Natural killer cell (primary cell): ENCODE measurements at regions not wholly inside any gene's neighbourhood (a gene's known extent, or its start where the extent isn't known, plus 50 kb on each side); places are given as distances from the start of the nearest gene placed in this dataset.

Experiments used
- ATAC-seq, 3 donors: fragments of 150-1000 bp in 2 of 3; fragments of 200-7000 bp in 1 of 3; cut with Tn5 transposase; 1 replicate in 1 of 3; 2 replicates in 2 of 3; pipeline ENCODE4 v1.10.0; 2021; ENCODE audit warnings: mild to moderate bottlenecking in 2 of 3, moderate library complexity in 2 of 3
- DNase-seq, 2 donors: peaks; one replicate each; pipeline versions ENCODE4 v3.0.0 to v3.0.0-alpha.2; 2013 to 2021; ENCODE audit warnings: mixed read lengths in 1 of 2
- H3K27ac ChIP-seq: one replicate; pipeline ENCODE4 v1.5.1; 2013; ENCODE audit warnings: mild to moderate bottlenecking, low read length
- H3K27me3 ChIP-seq: one replicate; pipeline ENCODE4 v1.6.1; 2013; ENCODE audit warnings: low read length; ENCODE audit not compliant: control insufficient read depth, insufficient read depth
- H3K36me3 ChIP-seq: one replicate; pipeline ENCODE4 v1.6.1; 2013; ENCODE audit warnings: low read length; ENCODE audit not compliant: control insufficient read depth, insufficient read depth
- H3K4me1 ChIP-seq: one replicate; pipeline ENCODE4 v1.6.1; 2013; ENCODE audit warnings: low read length; ENCODE audit not compliant: control insufficient read depth, insufficient read depth
- H3K4me3 ChIP-seq: one replicate; pipeline ENCODE4 v1.5.1; 2013; ENCODE audit warnings: low read length
- H3K9me3 ChIP-seq: one replicate; pipeline ENCODE4 v1.6.1; 2013; ENCODE audit warnings: low read length; ENCODE audit not compliant: control insufficient read depth, insufficient read depth
- H3K27ac Mint-ChIP-seq, 2 donors: one replicate each; pipeline ENCODE4 v1.8.0; 2022; ENCODE audit warnings: mild to moderate bottlenecking in 2 of 2, mixed read lengths in 2 of 2, moderate library complexity in 1 of 2
- H3K27me3 Mint-ChIP-seq, 2 donors: one replicate each; pipeline ENCODE4 v1.8.0; 2022; ENCODE audit warnings: low read depth in 2 of 2, mixed read lengths in 2 of 2
- H3K36me3 Mint-ChIP-seq: one replicate; pipeline ENCODE4 v1.8.0; 2022; ENCODE audit warnings: mixed read lengths
- H3K4me1 Mint-ChIP-seq, 2 donors: one replicate each; pipeline ENCODE4 v1.8.0; 2022; ENCODE audit warnings: mixed read lengths in 2 of 2
- H3K4me3 Mint-ChIP-seq: one replicate; pipeline ENCODE4 v1.8.0; 2022; ENCODE audit warnings: mild to moderate bottlenecking, moderate library complexity, mixed read lengths
- H3K9me3 Mint-ChIP-seq, 2 donors: one replicate each; pipeline ENCODE4 v1.8.0; 2022; ENCODE audit warnings: mixed read lengths in 2 of 2
- CTCF ChIP-seq: fragments of 200-600 bp; IDR thresholded peaks from one replicate; pipeline ENCODE4 v1.8.0; 2022; ENCODE audit warnings: antibody characterized with exemption
- WGBS: methylation state at CpG from one replicate; pipeline ENCODE4 v1.1.7; 2013; ENCODE audit warnings: missing lambda C conversion rate; ENCODE audit not compliant: insufficient coverage; 5-methylcytosine and 5-hydroxymethylcytosine counted together
- intact Hi-C: fragments of 100-400 bp; cut with micrococcal nuclease; formaldehyde crosslinking; loops from one replicate; pipeline ENCODE4 v1.14.2; 2022

GRCh38 chr14:37858733-37859132 lies 263.3 kb downstream of the TTC6 start:
- no peaks in the 10 kb centered on the region for H3K27me3 ChIP-seq
- WGBS: 94% methylated on average over 1 of the region's 1 CpG
- Mint-ChIP-seq H3K36me3 (no peaks in the 10 kb centered on the region), H3K9me3 (no peaks in the 10 kb centered on the region), H3K4me1 (no peaks in the 10 kb centered on the region), H3K27me3 (no peaks in the 10 kb centered on the region), H3K4me3 (no peak overlapping the region), H3K27ac (no peak overlapping the region)
- no peak overlapping the region for H3K27ac ChIP-seq
- no peaks in the 10 kb centered on the region for H3K4me1 ChIP-seq
- no peak overlapping the region for H3K4me3 ChIP-seq
- DNase-seq (no peak), ATAC-seq (no peak)
- intact Hi-C loops: no loop called here
- no peak for TF ChIP-seq CTCF
- H3K36me3 ChIP-seq: no peaks in the 10 kb centered on the region
- H3K9me3 ChIP-seq: no peaks in the 10 kb centered on the region

GRCh38 chr14:37859177-37859576 lies 263.7 kb downstream of the TTC6 start:
- H3K4me1 ChIP-seq: no peaks in the 10 kb centered on the region
- Mint-ChIP-seq H3K36me3 (no peaks in the 10 kb centered on the region), H3K27me3 (no peaks in the 10 kb centered on the region), H3K9me3 (no peaks in the 10 kb centered on the region), H3K4me3 (no peak overlapping the region), H3K4me1 (no peaks in the 10 kb centered on the region), H3K27ac (no peak overlapping the region)
- H3K27me3 ChIP-seq: no peaks in the 10 kb centered on the region
- DNase-seq: no peak
- 96% methylated on average over 2 of the region's 3 CpGs for WGBS
- H3K36me3 ChIP-seq: no peaks in the 10 kb centered on the region
- intact Hi-C loops: no loop called here
- TF ChIP-seq CTCF: no peak
- no peaks in the 10 kb centered on the region for H3K9me3 ChIP-seq
- ATAC-seq: no peak
- H3K4me3 ChIP-seq: no peak overlapping the region
- H3K27ac ChIP-seq: no peak overlapping the region

- WGBS: 77% methylated on average over 3 of the region's 3 CpGs
- no peaks in the 10 kb centered on the region for H3K9me3 Mint-ChIP-seq
- no peak overlapping the region for H3K4me3 Mint-ChIP-seq
These were observed 266.8 kb downstream of the TTC6 start for GRCh38 chr14:37862263-37862662.

More at GRCh38 chr14:37862263-37862662, 266.8 kb downstream of the TTC6 start:
- H3K36me3 Mint-ChIP-seq: no peaks in the 10 kb centered on the region
- ATAC-seq: no peak
- no peak overlapping the region for H3K27ac Mint-ChIP-seq
- no peak for TF ChIP-seq CTCF
- Histone ChIP-seq H3K27me3 (no peaks in the 10 kb centered on the region), H3K36me3 (no peaks in the 10 kb centered on the region), H3K4me3 (no peak overlapping the region), H3K9me3 (no peaks in the 10 kb centered on the region), H3K27ac (no peak overlapping the region), H3K4me1 (no peaks in the 10 kb centered on the region)
- intact Hi-C loops: no loop called here
- H3K4me1 Mint-ChIP-seq: no peaks in the 10 kb centered on the region
- no peaks in the 10 kb centered on the region for H3K27me3 Mint-ChIP-seq
- no peak for DNase-seq
